ENCODE measurements at regions not wholly inside any gene's neighbourhood (a gene's known extent, or its start where the extent isn't known, plus 50 kb on each side); places are given as distances from the start of the nearest gene placed in this dataset.

- H4K20me1 ChIP-seq (ENCODE audit: control insufficient read depth, extremely low read depth, insufficient read depth, low read length): no peaks in the 10 kb centered on the region
- H3K4me3 ChIP-seq (replicated peaks in 1 of 4; ENCODE audit: control extremely low read depth in 1 of 4, insufficient read depth in 1 of 4, low read depth in 3 of 4, low read length in 4 of 4): no peak overlapping the region
- no peaks in the 10 kb centered on the region for H3K27me3 ChIP-seq (ENCODE audit: control insufficient read depth, insufficient read depth, low read length)
- TF ChIP-seq EZH2 (IDR thresholded peaks at IDR 0.05; ENCODE audit: low read length, missing control alignments): no peak
- TF ChIP-seq CTCF (conservative IDR thresholded peaks at IDR 0.05 in 1 of 2, IDR thresholded peaks at IDR 0.05 in 1 of 2; ENCODE audit: low read depth in 1 of 2, low read length in 2 of 2): peak; percentile 10 to 32
- no peak overlapping the region for H3K9ac ChIP-seq (ENCODE audit: insufficient read depth, low read length)
- no peaks in the 10 kb centered on the region for H3K79me2 ChIP-seq (ENCODE audit: control insufficient read depth, insufficient read depth, low read length)
- no peaks in the 10 kb centered on the region for H3K36me3 ChIP-seq (ENCODE audit: control insufficient read depth, insufficient read depth, low read length)
- no peak overlapping the region for H3K27ac ChIP-seq (ENCODE audit: insufficient read depth, low read length)
- peak in 1 of 2 donors; percentile 41 for DNase-seq (ENCODE audit: low read depth in 2 of 2)
- peaks cover 6% of the 10 kb centered on the region for H3K4me1 ChIP-seq (ENCODE audit: control insufficient read depth, extremely low read depth, insufficient read depth, low read length)
- H3K9me3 ChIP-seq (ENCODE audit: control insufficient read depth, insufficient read depth, low read depth, low read length): no peaks in the 10 kb centered on the region
- no peak overlapping the region for H2AFZ ChIP-seq (ENCODE audit: low read length)
- H3K4me2 ChIP-seq (ENCODE audit: extremely low read depth, insufficient read depth, low read length): no peak overlapping the region
These were observed 122.3 kb upstream of the FHL2 start for GRCh38 chr2:105521176-105521575.

DNA sequence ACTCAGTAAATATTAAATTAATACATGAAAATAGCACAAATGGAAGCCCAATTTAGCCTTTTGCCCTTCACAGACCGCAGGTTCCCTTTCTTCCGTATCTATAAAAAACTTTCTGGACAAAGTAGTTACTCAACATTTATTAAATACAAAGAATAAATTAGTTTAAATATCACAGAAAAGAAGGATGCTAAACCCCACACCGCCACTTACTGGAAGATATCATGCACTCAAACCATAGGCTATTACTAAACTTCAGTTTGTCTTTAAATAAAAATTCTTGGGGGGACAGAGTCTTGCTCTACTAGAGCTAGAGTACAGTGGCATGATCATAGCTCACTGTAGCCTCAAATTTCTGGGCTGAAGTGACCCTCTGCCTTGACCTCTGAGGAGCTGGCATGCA lies 120.7 kb upstream of the FHL2 start:
- TF ChIP-seq CTCF (conservative IDR thresholded peaks at IDR 0.05 in 1 of 2, IDR thresholded peaks at IDR 0.05 in 1 of 2; ENCODE audit: low read depth in 1 of 2, low read length in 2 of 2) (peak in 1 of 2 donors; percentile 33), EZH2 (IDR thresholded peaks at IDR 0.05; ENCODE audit: low read length, missing control alignments) (no peak)
- H3K27ac ChIP-seq (ENCODE audit: insufficient read depth, low read length): no peak overlapping the region
- no peak overlapping the region for H3K4me2 ChIP-seq (ENCODE audit: extremely low read depth, insufficient read depth, low read length)
- peaks cover 4% of the 10 kb centered on the region for H3K27me3 ChIP-seq (ENCODE audit: control insufficient read depth, insufficient read depth, low read length)
- no peak overlapping the region for H3K9ac ChIP-seq (ENCODE audit: insufficient read depth, low read length)
- DNase-seq (ENCODE audit: low read depth in 2 of 2): peak in 1 of 2 donors; percentile 44
- no peak overlapping the region for H3K4me3 ChIP-seq (replicated peaks in 1 of 4; ENCODE audit: control extremely low read depth in 1 of 4, insufficient read depth in 1 of 4, low read depth in 3 of 4, low read length in 4 of 4)
- no peaks in the 10 kb centered on the region for H3K79me2 ChIP-seq (ENCODE audit: control insufficient read depth, insufficient read depth, low read length)
- H3K36me3 ChIP-seq (ENCODE audit: control insufficient read depth, insufficient read depth, low read length): no peaks in the 10 kb centered on the region
- H4K20me1 ChIP-seq (ENCODE audit: control insufficient read depth, extremely low read depth, insufficient read depth, low read length): no peaks in the 10 kb centered on the region
- H3K9me3 ChIP-seq (ENCODE audit: control insufficient read depth, insufficient read depth, low read depth, low read length): no peaks in the 10 kb centered on the region
- no peak overlapping the region for H2AFZ ChIP-seq (ENCODE audit: low read length)
- H3K4me1 ChIP-seq (ENCODE audit: control insufficient read depth, extremely low read depth, insufficient read depth, low read length): peaks cover 6% of the 10 kb centered on the region

- Histone ChIP-seq H3K4me3 (replicated peaks in 1 of 4; ENCODE audit: control extremely low read depth in 1 of 4, insufficient read depth in 1 of 4, low read depth in 3 of 4, low read length in 4 of 4) (no peak overlapping the region), H3K4me1 (ENCODE audit: control insufficient read depth, extremely low read depth, insufficient read depth, low read length) (peaks cover 6% of the 10 kb centered on the region), H3K9ac (ENCODE audit: insufficient read depth, low read length) (no peak overlapping the region), H2AFZ (ENCODE audit: low read length) (no peak overlapping the region), H4K20me1 (ENCODE audit: control insufficient read depth, extremely low read depth, insufficient read depth, low read length) (no peaks in the 10 kb centered on the region), H3K9me3 (ENCODE audit: control insufficient read depth, insufficient read depth, low read depth, low read length) (no peaks in the 10 kb centered on the region), H3K27ac (ENCODE audit: insufficient read depth, low read length) (no peak overlapping the region), H3K36me3 (ENCODE audit: control insufficient read depth, insufficient read depth, low read length) (no peaks in the 10 kb centered on the region), H3K79me2 (ENCODE audit: control insufficient read depth, insufficient read depth, low read length) (no peaks in the 10 kb centered on the region), H3K4me2 (ENCODE audit: extremely low read depth, insufficient read depth, low read length) (no peak overlapping the region), H3K27me3 (ENCODE audit: control insufficient read depth, insufficient read depth, low read length) (peaks cover 8% of the 10 kb centered on the region)
- peak in 1 of 2 donors; percentile 12 for TF ChIP-seq CTCF (conservative IDR thresholded peaks at IDR 0.05 in 1 of 2, IDR thresholded peaks at IDR 0.05 in 1 of 2; ENCODE audit: low read depth in 1 of 2, low read length in 2 of 2)
- no peak for TF ChIP-seq EZH2 (IDR thresholded peaks at IDR 0.05; ENCODE audit: low read length, missing control alignments)
- DNase-seq (ENCODE audit: low read depth in 2 of 2): peak in 1 of 2 donors; percentile 15
These were observed 120.0 kb upstream of the FHL2 start for GRCh38 chr2:105518897-105519296.
